HUES6 (cell line): ENCODE measurements at regions not wholly inside any gene's neighbourhood (a gene's known extent, or its start where the extent isn't known, plus 50 kb on each side); places are given as distances from the start of the nearest gene placed in this dataset.

ENCODE experiments used
- H3K27ac ChIP-seq: 2 replicates; pipeline ENCODE4 v1.7.0; 2013; ENCODE audit warnings: low read depth, mild to moderate bottlenecking, low read length, inconsistent platforms
- H3K27me3 ChIP-seq: 2 replicates; pipeline ENCODE4 v1.6.1; 2013; ENCODE audit warnings: low read length; ENCODE audit not compliant: control insufficient read depth, insufficient read depth
- H3K36me3 ChIP-seq: 2 replicates; pipeline ENCODE4 v1.6.1; 2013; ENCODE audit warnings: low read length; ENCODE audit not compliant: control insufficient read depth, insufficient read depth
- H3K4me1 ChIP-seq: 2 replicates; pipeline ENCODE4 v1.6.1; 2013; ENCODE audit warnings: low read length; ENCODE audit not compliant: control insufficient read depth, insufficient read depth
- H3K4me3 ChIP-seq: 2 replicates; pipeline ENCODE4 v1.5.1; 2013; ENCODE audit warnings: low read depth, low read length
- H3K9ac ChIP-seq: one replicate; pipeline ENCODE4 v1.6.1; 2013; ENCODE audit warnings: mild to moderate bottlenecking, low read length
- H3K9me3 ChIP-seq: 2 replicates; pipeline ENCODE4 v1.6.1; 2013; ENCODE audit warnings: low read depth, low read length; ENCODE audit not compliant: control insufficient read depth, insufficient read depth

DNA sequence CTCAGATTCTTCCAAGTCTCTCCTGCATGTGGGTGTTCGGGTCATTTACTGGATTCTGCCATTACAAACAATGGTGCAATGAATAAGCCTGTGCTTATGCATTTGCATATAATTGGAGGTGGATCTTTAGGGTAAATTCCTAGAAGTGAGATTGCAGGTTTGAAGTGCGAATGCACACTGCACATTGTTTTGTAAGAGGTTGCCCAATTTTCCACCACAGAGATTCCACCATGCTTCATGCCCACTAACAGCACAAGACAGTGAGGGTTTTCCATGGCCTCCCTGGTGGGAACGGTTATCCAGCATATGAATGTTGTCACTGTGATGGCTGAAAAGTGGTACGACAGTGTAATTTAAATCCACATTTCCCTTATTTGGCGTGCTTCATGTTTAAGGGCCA, 178.8 kb upstream of the PMEPA1 start:
- Histone ChIP-seq H3K27ac (no peak overlapping the region), H3K36me3 (no peaks in the 10 kb centered on the region), H3K9ac (no peak overlapping the region), H3K9me3 (no peaks in the 10 kb centered on the region), H3K4me1 (peaks cover 7% of the 10 kb centered on the region; the same call in 1 of the 2 replicates), H3K27me3 (no peaks in the 10 kb centered on the region), H3K4me3 (no peak overlapping the region)

DNA sequence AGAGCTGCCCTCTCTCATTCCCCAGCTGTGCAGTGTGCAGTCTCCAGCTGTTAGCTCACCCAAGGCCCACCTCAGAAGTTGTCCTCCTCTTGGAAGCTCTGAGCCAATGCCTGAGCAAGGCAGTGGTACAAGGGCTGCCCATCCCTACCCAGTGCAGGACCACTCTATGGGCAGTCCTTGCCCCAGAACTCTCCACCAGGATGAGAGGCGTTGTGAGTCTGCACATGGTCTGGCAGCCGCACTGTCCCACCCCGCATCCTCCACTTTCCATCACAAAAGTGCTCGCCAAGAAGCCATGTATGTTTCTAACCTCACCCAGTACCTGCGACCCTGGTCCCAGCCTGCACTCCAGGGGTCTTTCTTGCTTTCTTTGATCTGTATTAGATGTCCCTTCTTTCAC, 175.1 kb upstream of the PMEPA1 start:
- H3K9ac ChIP-seq = no peak overlapping the region
- no peak overlapping the region for H3K4me3 ChIP-seq
- H3K36me3 ChIP-seq = no peaks in the 10 kb centered on the region
- peaks cover 5% of the 10 kb centered on the region; the same call in 1 of the 2 replicates for H3K4me1 ChIP-seq
- no peaks in the 10 kb centered on the region for H3K27me3 ChIP-seq
- no peaks in the 10 kb centered on the region for H3K9me3 ChIP-seq
- H3K27ac ChIP-seq = no peak overlapping the region

GRCh38 chr20:57883761-57884160, 173.9 kb upstream of the PMEPA1 start:
- H3K27me3 ChIP-seq = no peaks in the 10 kb centered on the region
- no peak overlapping the region for H3K9ac ChIP-seq
- H3K36me3 ChIP-seq = no peaks in the 10 kb centered on the region
- H3K27ac ChIP-seq = no peak overlapping the region
- H3K4me1 ChIP-seq = peaks cover 5% of the 10 kb centered on the region; the same call in 1 of the 2 replicates
- no peaks in the 10 kb centered on the region for H3K9me3 ChIP-seq
- no peak overlapping the region for H3K4me3 ChIP-seq

DNA sequence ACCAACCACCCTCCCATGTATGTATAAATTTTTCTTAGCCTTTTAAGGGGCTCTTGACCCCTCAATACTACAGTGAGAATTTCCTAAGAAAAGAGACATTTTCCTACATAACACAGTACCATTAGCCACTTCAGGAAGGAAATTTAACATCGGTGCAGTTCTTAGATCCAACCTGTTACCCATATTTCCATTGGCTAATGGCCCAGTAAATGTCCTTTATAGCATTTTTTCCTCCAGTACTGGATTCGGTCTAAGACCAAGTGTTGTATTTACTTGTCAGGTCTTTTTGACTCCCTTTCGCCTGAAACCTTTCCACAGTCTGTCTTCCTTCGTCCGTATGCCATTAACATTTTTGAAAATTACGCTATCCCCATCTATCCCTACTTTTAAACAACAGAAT, 173.4 kb upstream of the PMEPA1 start:
- H3K4me1 ChIP-seq = peaks cover 5% of the 10 kb centered on the region; the same call in 1 of the 2 replicates
- H3K4me3 ChIP-seq = no peak overlapping the region
- no peaks in the 10 kb centered on the region for H3K27me3 ChIP-seq
- H3K9ac ChIP-seq = no peak overlapping the region
- no peaks in the 10 kb centered on the region for H3K9me3 ChIP-seq
- H3K36me3 ChIP-seq = no peaks in the 10 kb centered on the region
- H3K27ac ChIP-seq = no peak overlapping the region

GRCh38 chr20:57882451-57883161, 172.8 kb upstream of the PMEPA1 start:
- Histone ChIP-seq H3K27ac (no peak overlapping the region), H3K9me3 (no peaks in the 10 kb centered on the region), H3K4me1 (peaks cover 5% of the 10 kb centered on the region; the same call in 1 of the 2 replicates), H3K27me3 (no peaks in the 10 kb centered on the region; the same call in 1 of the 2 replicates), H3K36me3 (no peaks in the 10 kb centered on the region), H3K9ac (no peak overlapping the region), H3K4me3 (no peak overlapping the region)

GRCh38 chr20:57881466-57882385, 171.9 kb upstream of the PMEPA1 start:
- Histone ChIP-seq H3K9me3 (no peaks in the 10 kb centered on the region), H3K9ac (no peak overlapping the region), H3K27ac (no peak overlapping the region), H3K4me3 (no peak overlapping the region), H3K27me3 (no peaks in the 10 kb centered on the region; the same call in 1 of the 2 replicates), H3K4me1 (peaks cover 5% of the 10 kb centered on the region; the same call in 1 of the 2 replicates), H3K36me3 (no peaks in the 10 kb centered on the region)

DNA sequence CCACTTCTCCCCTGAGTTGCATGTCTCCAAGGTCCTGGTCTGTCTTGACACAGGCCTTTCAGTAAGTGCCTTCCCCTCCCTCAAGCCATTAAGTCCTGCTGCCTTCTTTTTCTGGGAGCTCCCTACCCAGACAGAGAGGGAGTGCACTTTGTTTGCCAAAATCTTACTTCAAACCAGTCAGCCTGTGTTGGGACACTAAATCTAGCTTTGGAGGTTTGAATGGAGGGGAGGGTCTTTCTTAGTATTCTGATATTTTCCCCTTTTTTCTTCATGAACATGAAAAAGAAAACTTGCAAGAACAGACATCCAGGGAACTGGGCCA, 170.7 kb upstream of the PMEPA1 start:
- no peak overlapping the region for H3K27ac ChIP-seq
- H3K27me3 ChIP-seq = no peaks in the 10 kb centered on the region; the same call in 1 of the 2 replicates
- no peaks in the 10 kb centered on the region for H3K9me3 ChIP-seq
- peaks cover 5% of the 10 kb centered on the region; the same call in 1 of the 2 replicates for H3K4me1 ChIP-seq
- no peak overlapping the region for H3K4me3 ChIP-seq
- H3K36me3 ChIP-seq = no peaks in the 10 kb centered on the region
- no peak overlapping the region for H3K9ac ChIP-seq

GRCh38 chr20:57879779-57880570, 170.2 kb upstream of the PMEPA1 start:
- no peaks in the 10 kb centered on the region; the same call in 1 of the 2 replicates for H3K27me3 ChIP-seq
- no peaks in the 10 kb centered on the region for H3K36me3 ChIP-seq
- peaks cover 5% of the 10 kb centered on the region; the same call in 1 of the 2 replicates for H3K4me1 ChIP-seq
- H3K9ac ChIP-seq = no peak overlapping the region
- no peak overlapping the region for H3K27ac ChIP-seq
- H3K9me3 ChIP-seq = no peaks in the 10 kb centered on the region
- H3K4me3 ChIP-seq = no peak overlapping the region

DNA sequence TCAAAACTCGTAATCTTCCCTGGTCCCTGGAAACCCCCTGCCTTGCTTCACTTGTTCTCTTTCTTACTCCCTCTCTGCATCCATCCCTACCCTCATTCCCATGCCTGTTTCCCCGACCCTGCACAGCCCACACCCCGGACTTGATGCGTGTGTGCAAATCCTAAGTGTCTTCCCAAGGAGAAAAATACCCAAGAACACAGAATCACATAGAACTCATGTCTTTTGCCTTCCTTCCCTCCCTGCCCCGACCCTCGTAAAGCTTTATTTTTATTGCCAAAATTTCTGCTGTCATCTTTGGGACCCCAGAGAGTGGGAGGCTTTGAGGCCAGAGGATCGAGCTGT, 169.6 kb upstream of the PMEPA1 start:
- no peak overlapping the region for H3K27ac ChIP-seq
- H3K36me3 ChIP-seq = no peaks in the 10 kb centered on the region
- no peak overlapping the region for H3K9ac ChIP-seq
- H3K4me1 ChIP-seq = peaks cover 5% of the 10 kb centered on the region; the same call in 1 of the 2 replicates
- H3K4me3 ChIP-seq = no peak overlapping the region
- no peaks in the 10 kb centered on the region for H3K9me3 ChIP-seq
- H3K27me3 ChIP-seq = no peaks in the 10 kb centered on the region; the same call in 1 of the 2 replicates

GRCh38 chr20:57878786-57879424, 169.1 kb upstream of the PMEPA1 start:
- Histone ChIP-seq H3K36me3 (no peaks in the 10 kb centered on the region), H3K4me1 (peaks cover 5% of the 10 kb centered on the region; the same call in 1 of the 2 replicates), H3K4me3 (no peak overlapping the region), H3K9me3 (no peaks in the 10 kb centered on the region), H3K27me3 (no peaks in the 10 kb centered on the region; the same call in 1 of the 2 replicates), H3K27ac (no peak overlapping the region), H3K9ac (no peak overlapping the region)
